ENCODE measurements at regions not wholly inside any gene's neighbourhood (a gene's known extent, or its start where the extent isn't known, plus 50 kb on each side); places are given as distances from the start of the nearest gene placed in this dataset.

- peak; percentile 71 for FAIRE-seq
- WGBS (ENCODE audit: insufficient coverage, low coverage, missing lambda C conversion rate), result 10% methylated on average over 8 of the region's 8 CpGs
- intact Hi-C loops (cut with micrococcal nuclease), result no loop called here
- TF ChIP-seq NFYB (IDR thresholded peaks at IDR 0.05; ENCODE audit: extremely low read depth, insufficient read length) (no peak), ZNF121 (CRISPR knock-in tag; conservative IDR thresholded peaks at IDR 0.05) (no peak), TCF15 (CRISPR knock-in tag; IDR thresholded peaks at IDR 0.05) (no peak), THRB (CRISPR knock-in tag; conservative IDR thresholded peaks at IDR 0.05) (no peak), RAD21 (CRISPR knock-in tag; conservative IDR thresholded peaks at IDR 0.05 in 1 of 2, IDR thresholded peaks at IDR 0.05 in 1 of 2) (no peak), POU5F1 (IDR thresholded peaks at IDR 0.05; ENCODE audit: borderline replicate concordance, low read depth, low read length, partially characterized antibody) (no peak), ZNF395 (CRISPR knock-in tag; IDR thresholded peaks at IDR 0.05) (no peak), FOXP4 (CRISPR knock-in tag; IDR thresholded peaks at IDR 0.05; ENCODE audit: borderline replicate concordance) (no peak), THRAP3 (IDR thresholded peaks at IDR 0.05; ENCODE audit: borderline replicate concordance) (no peak), ZBTB17 (CRISPR knock-in tag; IDR thresholded peaks at IDR 0.05) (no peak), ZNF445 (CRISPR knock-in tag; IDR thresholded peaks at IDR 0.05; ENCODE audit: low read depth) (no peak), MEIS2 (IDR thresholded peaks at IDR 0.05; ENCODE audit: partially characterized antibody) (peak; percentile 4), NCOA4 (IDR thresholded peaks at IDR 0.05; ENCODE audit: partially characterized antibody) (no peak), PHB2 (IDR thresholded peaks at IDR 0.05; ENCODE audit: low read depth) (no peak), HDAC8 (tag; IDR thresholded peaks at IDR 0.05) (no peak), SNAPC5 (CRISPR knock-in tag; IDR thresholded peaks at IDR 0.05) (no peak)
Observed at GRCh38 chr5:82603033-82603987, 325.2 kb upstream of the RPS23 start.

More at GRCh38 chr5:82603033-82603987, 325.2 kb upstream of the RPS23 start:
- Histone ChIP-seq H3K36me3 (ENCODE audit: control insufficient read depth, insufficient read depth, low read length) (no peaks in the 10 kb centered on the region), H3K4me2 (ENCODE audit: insufficient read depth, low read length) (no peak overlapping the region), H2AFZ (ENCODE audit: low read depth, low read length) (peak overlapping the region; percentile 66), H3K27me3 (ENCODE audit: control insufficient read depth in 2 of 2, insufficient read depth in 2 of 2, low read length in 2 of 2) (no peaks in the 10 kb centered on the region), H3K9me1 (ENCODE audit: control insufficient read depth, insufficient read depth, low read length) (no peaks in the 10 kb centered on the region), H3K27ac (ENCODE audit: extremely low read depth, low read depth, low read length) (peak overlapping the region; percentile 37; the same call in 1 of the 3 replicates), H4K20me1 (replicated peaks; ENCODE audit: control insufficient read depth, insufficient read depth, low read length) (no peaks in the 10 kb centered on the region), H3K9me3 (replicated peaks; ENCODE audit: control insufficient read depth, insufficient read depth, low read depth, low read length) (no peaks in the 10 kb centered on the region), H3K9ac (ENCODE audit: insufficient read depth in 1 of 2, low read depth in 2 of 2, low read length in 2 of 2) (no peak overlapping the region), H3K4me1 (replicated peaks in 1 of 2; ENCODE audit: control insufficient read depth in 2 of 2, insufficient read depth in 2 of 2, low read length in 2 of 2) (no peaks in the 10 kb centered on the region; a peak in 1 of 5 replicates), H3K4me3 (no peak overlapping the region), H3K79me2 (ENCODE audit: control insufficient read depth, insufficient read depth, low read length) (no peaks in the 10 kb centered on the region)
- POLR2A ChIA-PET, result interaction anchor here (0.6 kb wide), 1 partner anchor 229 kb away, joined by 3 read pairs; no protein-coding TSS in a partner anchor
- in situ Hi-C loops (cut with MboI), result no loop called here
- CTCF ChIA-PET (ENCODE audit: low intra/inter-chr PET ratio), result no interaction called here
- peak in 1 of 4 experiments; percentile 7 for DNase-seq (ENCODE audit: extremely low read depth in 1 of 4, low spot score in 3 of 4)
- ATAC-seq, result peak; percentile 55; the same call in 2 of the 3 replicates
- BruUV-seq (replicated peaks), result no TSS peak
